Liver (tissue), 8 donors: ENCODE measurements at regions not wholly inside any gene's neighbourhood (a gene's known extent, or its start where the extent isn't known, plus 50 kb on each side); places are given as distances from the start of the nearest gene placed in this dataset.

Source experiments
- DNase-seq: peaks from one replicate; pipeline ENCODE4 v3.0.0-alpha.2; 2017; ENCODE audit warnings: low spot score
- H3K27ac ChIP-seq, 2 donors: one replicate each; pipeline ENCODE4 v1.7.0; 2013; ENCODE audit warnings: inconsistent platforms in 2 of 2, low read length in 2 of 2, control low read depth in 1 of 2, low read depth in 1 of 2, mild to moderate bottlenecking in 1 of 2
- H3K27me3 ChIP-seq, 4 donors: one replicate each; pipeline versions ENCODE4 v1.6.1 to v1.7.0; 2013; ENCODE audit warnings: low read length in 3 of 4, inconsistent platforms in 1 of 4, mild to moderate bottlenecking in 1 of 4, moderate library complexity in 1 of 4; ENCODE audit not compliant: control insufficient read depth in 4 of 4, insufficient read depth in 4 of 4
- H3K36me3 ChIP-seq, 4 donors: one replicate each; pipeline versions ENCODE4 v1.6.1 to v1.7.0; 2013; ENCODE audit warnings: low read length in 3 of 4, mild to moderate bottlenecking in 3 of 4, low read depth in 1 of 4, moderate library complexity in 1 of 4; ENCODE audit not compliant: control insufficient read depth in 4 of 4, insufficient read depth in 3 of 4
- H3K4me1 ChIP-seq, 4 donors: one replicate each; pipeline versions ENCODE4 v1.6.1 to v1.7.0; 2013; ENCODE audit warnings: low read length in 3 of 4, mild to moderate bottlenecking in 3 of 4, moderate library complexity in 1 of 4; ENCODE audit not compliant: control insufficient read depth in 4 of 4, insufficient read depth in 4 of 4
- H3K4me3 ChIP-seq, 3 donors: one replicate each; pipeline versions ENCODE4 v1.6.1 to v1.7.0; 2013; ENCODE audit warnings: low read length in 3 of 3, control low read depth in 1 of 3, low read depth in 1 of 3, mild to moderate bottlenecking in 1 of 3
- H3K9ac ChIP-seq, 2 donors: one replicate each; pipeline ENCODE4 v1.7.0; 2013; ENCODE audit warnings: low read length in 2 of 2, mild to moderate bottlenecking in 2 of 2, moderate library complexity in 2 of 2, control low read depth in 1 of 2, low read depth in 1 of 2
- H3K9me3 ChIP-seq, 4 donors: one replicate each; pipeline versions ENCODE4 v1.6.1 to v1.7.0; 2013; ENCODE audit warnings: low read length in 3 of 4; ENCODE audit not compliant: control insufficient read depth in 4 of 4
- EGR1 ChIP-seq, 2 donors: IDR thresholded peaks; 2 replicates each; pipeline ENCODE4 v1.6.1; 2016 to 2018; ENCODE audit warnings: antibody characterized with exemption in 2 of 2, low read depth in 2 of 2
- FOXA1 ChIP-seq: IDR thresholded peaks from 2 replicates; pipeline ENCODE4 v1.6.1; 2016; ENCODE audit warnings: antibody characterized with exemption
- FOXA2 ChIP-seq: IDR thresholded peaks from 2 replicates; pipeline ENCODE4 v1.6.1; 2016; ENCODE audit warnings: antibody characterized with exemption
- GABPA ChIP-seq, 2 donors: IDR thresholded peaks in 1 of 2; conservative IDR thresholded peaks in 1 of 2; 2 replicates each; pipeline ENCODE4 v1.6.1; 2016; ENCODE audit warnings: antibody characterized with exemption in 2 of 2, mild to moderate bottlenecking in 1 of 2, moderate library complexity in 1 of 2
- HNF4A ChIP-seq, 2 donors: conservative IDR thresholded peaks; 2 replicates each; pipeline ENCODE4 v1.6.1; 2016; ENCODE audit warnings: antibody characterized with exemption in 2 of 2, mild to moderate bottlenecking in 2 of 2
- HNF4G ChIP-seq: IDR thresholded peaks from 2 replicates; pipeline ENCODE4 v1.6.1; 2016; ENCODE audit warnings: antibody characterized with exemption
- JUND ChIP-seq, 2 donors: IDR thresholded peaks; 2 replicates each; pipeline ENCODE4 v1.6.1; 2016; ENCODE audit warnings: antibody characterized with exemption in 2 of 2
- MAX ChIP-seq: IDR thresholded peaks from 2 replicates; pipeline ENCODE4 v1.6.1; 2016; ENCODE audit warnings: antibody characterized with exemption
- NR2F2 ChIP-seq: IDR thresholded peaks from 2 replicates; pipeline ENCODE4 v1.6.1; 2016; ENCODE audit warnings: antibody characterized with exemption
- RAD21 ChIP-seq, 2 donors: IDR thresholded peaks; 2 replicates each; pipeline ENCODE4 v1.6.1; 2016; ENCODE audit warnings: antibody characterized with exemption in 2 of 2, mild to moderate bottlenecking in 2 of 2
- RXRA ChIP-seq, 2 donors: IDR thresholded peaks; 2 replicates each; pipeline ENCODE4 v1.6.1; 2017 to 2018; ENCODE audit warnings: antibody characterized with exemption in 2 of 2, mild to moderate bottlenecking in 1 of 2
- SP1 ChIP-seq: IDR thresholded peaks from 2 replicates; pipeline ENCODE4 v1.6.1; 2018; ENCODE audit warnings: antibody characterized with exemption, mild to moderate bottlenecking
- TAF1 ChIP-seq: conservative IDR thresholded peaks from 2 replicates; pipeline ENCODE4 v1.6.1; 2016; ENCODE audit warnings: antibody characterized with exemption, mild to moderate bottlenecking
- YY1 ChIP-seq: IDR thresholded peaks from 2 replicates; pipeline ENCODE4 v1.6.1; 2016; ENCODE audit warnings: antibody characterized with exemption, mild to moderate bottlenecking
- ZBTB33 ChIP-seq: IDR thresholded peaks from 2 replicates; pipeline ENCODE4 v1.6.1; 2016; ENCODE audit warnings: antibody characterized with exemption
- WGBS: extraction: QIAGEN DNeasy Blood & Tissue Kit; methylation state at CpG from one replicate; pipeline ENCODE4 v1.1.7; 2013; 5-methylcytosine and 5-hydroxymethylcytosine counted together
- TF ChIP-seq, protein P1 (sequence below): IDR thresholded peaks from 2 replicates; pipeline ENCODE4 v1.6.1; 2016; ENCODE audit warnings: antibody characterized with exemption
- TF ChIP-seq, protein P2 (sequence below): IDR thresholded peaks from 2 replicates; pipeline ENCODE4 v1.6.1; 2016; ENCODE audit warnings: antibody characterized with exemption, mild to moderate bottlenecking
- TF ChIP-seq, protein P3 (sequence below): fragments of 150-350 bp; IDR thresholded peaks from 2 replicates; pipeline ENCODE4 v1.5.1; 2017; ENCODE audit warnings: improper control_type of control experiment, low read depth, low read length; ENCODE audit not compliant: missing input control
- donor health status: healthy.
- donor health status: healthy.
- donor health status: healthy.
- donor health status: healthy.
- donor health status: healthy.

DNA sequence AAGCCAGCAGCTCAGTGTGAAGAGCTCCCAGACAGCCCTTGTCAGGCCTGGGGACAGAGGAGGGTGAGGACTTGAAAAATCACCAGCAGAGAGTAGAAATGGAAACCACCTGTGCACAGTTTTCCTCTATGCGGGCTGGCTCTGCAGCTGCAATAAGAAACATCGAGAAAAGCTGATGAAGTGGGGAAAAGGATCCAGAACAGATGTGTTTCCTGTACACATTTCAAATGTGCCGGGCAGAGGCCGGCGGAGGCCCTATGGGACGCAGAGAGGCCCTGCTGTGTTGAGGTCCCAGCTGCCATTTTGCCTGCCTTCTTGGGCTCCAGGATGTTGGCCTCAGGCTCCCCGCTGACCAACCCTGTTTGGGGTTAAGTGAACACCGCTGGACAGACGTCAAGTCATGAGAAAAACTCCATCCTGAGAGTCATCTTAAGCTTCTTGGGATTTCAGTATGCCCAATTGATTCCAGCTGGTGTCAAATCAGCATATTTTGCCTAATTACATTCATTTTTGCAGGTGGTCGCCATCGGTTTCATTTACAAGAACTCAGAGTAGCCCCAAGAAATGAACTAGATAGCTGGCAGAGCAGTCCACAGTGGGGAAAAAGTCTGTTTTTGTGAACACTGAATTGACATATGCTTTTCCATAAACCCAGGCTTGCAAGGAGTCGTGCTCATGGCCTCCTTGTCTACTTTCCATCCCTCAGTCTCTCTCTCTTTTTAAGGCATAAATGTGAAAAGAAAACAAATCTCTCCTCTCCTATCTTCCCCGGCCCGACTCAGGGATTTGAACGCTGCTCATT, 150.4 kb upstream of the PHACTR3 start:
- DNase-seq, result no peak
- no peak overlapping the region for H3K27ac ChIP-seq
- no peak overlapping the region for H3K4me3 ChIP-seq
- peaks cover 0 to 6% (median under 1%) of the 10 kb centered on the region in 4 donors for H3K27me3 ChIP-seq
- 92% methylated on average over 15 of the region's 15 CpGs for WGBS
- TF ChIP-seq, protein P1, sequence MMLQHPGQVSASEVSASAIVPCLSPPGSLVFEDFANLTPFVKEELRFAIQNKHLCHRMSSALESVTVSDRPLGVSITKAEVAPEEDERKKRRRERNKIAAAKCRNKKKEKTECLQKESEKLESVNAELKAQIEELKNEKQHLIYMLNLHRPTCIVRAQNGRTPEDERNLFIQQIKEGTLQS, result no peak
- TF ChIP-seq, protein P2, sequence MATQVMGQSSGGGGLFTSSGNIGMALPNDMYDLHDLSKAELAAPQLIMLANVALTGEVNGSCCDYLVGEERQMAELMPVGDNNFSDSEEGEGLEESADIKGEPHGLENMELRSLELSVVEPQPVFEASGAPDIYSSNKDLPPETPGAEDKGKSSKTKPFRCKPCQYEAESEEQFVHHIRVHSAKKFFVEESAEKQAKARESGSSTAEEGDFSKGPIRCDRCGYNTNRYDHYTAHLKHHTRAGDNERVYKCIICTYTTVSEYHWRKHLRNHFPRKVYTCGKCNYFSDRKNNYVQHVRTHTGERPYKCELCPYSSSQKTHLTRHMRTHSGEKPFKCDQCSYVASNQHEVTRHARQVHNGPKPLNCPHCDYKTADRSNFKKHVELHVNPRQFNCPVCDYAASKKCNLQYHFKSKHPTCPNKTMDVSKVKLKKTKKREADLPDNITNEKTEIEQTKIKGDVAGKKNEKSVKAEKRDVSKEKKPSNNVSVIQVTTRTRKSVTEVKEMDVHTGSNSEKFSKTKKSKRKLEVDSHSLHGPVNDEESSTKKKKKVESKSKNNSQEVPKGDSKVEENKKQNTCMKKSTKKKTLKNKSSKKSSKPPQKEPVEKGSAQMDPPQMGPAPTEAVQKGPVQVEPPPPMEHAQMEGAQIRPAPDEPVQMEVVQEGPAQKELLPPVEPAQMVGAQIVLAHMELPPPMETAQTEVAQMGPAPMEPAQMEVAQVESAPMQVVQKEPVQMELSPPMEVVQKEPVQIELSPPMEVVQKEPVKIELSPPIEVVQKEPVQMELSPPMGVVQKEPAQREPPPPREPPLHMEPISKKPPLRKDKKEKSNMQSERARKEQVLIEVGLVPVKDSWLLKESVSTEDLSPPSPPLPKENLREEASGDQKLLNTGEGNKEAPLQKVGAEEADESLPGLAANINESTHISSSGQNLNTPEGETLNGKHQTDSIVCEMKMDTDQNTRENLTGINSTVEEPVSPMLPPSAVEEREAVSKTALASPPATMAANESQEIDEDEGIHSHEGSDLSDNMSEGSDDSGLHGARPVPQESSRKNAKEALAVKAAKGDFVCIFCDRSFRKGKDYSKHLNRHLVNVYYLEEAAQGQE, result no peak
- no peak for TF ChIP-seq YY1
- no peak for TF ChIP-seq MAX
- TF ChIP-seq GABPA (IDR thresholded peaks at IDR 0.05 in 1 of 2, conservative IDR thresholded peaks at IDR 0.05 in 1 of 2), result no peak
- TF ChIP-seq RXRA (IDR thresholded peaks at IDR 0.05), result no peak
- no peak for TF ChIP-seq FOXA2
- no peak for TF ChIP-seq HNF4A (conservative IDR thresholded peaks at IDR 0.05)
- no peak for TF ChIP-seq FOXA1
- TF ChIP-seq RAD21 (IDR thresholded peaks at IDR 0.05), result no peak
- TF ChIP-seq, protein P3, sequence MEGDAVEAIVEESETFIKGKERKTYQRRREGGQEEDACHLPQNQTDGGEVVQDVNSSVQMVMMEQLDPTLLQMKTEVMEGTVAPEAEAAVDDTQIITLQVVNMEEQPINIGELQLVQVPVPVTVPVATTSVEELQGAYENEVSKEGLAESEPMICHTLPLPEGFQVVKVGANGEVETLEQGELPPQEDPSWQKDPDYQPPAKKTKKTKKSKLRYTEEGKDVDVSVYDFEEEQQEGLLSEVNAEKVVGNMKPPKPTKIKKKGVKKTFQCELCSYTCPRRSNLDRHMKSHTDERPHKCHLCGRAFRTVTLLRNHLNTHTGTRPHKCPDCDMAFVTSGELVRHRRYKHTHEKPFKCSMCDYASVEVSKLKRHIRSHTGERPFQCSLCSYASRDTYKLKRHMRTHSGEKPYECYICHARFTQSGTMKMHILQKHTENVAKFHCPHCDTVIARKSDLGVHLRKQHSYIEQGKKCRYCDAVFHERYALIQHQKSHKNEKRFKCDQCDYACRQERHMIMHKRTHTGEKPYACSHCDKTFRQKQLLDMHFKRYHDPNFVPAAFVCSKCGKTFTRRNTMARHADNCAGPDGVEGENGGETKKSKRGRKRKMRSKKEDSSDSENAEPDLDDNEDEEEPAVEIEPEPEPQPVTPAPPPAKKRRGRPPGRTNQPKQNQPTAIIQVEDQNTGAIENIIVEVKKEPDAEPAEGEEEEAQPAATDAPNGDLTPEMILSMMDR, result no peak
- no peak for TF ChIP-seq EGR1 (IDR thresholded peaks at IDR 0.05; ENCODE audit: low read depth in 2 of 2)
- TF ChIP-seq SP1, result no peak
- TF ChIP-seq NR2F2, result no peak
- no peak for TF ChIP-seq ZBTB33
- TF ChIP-seq JUND (IDR thresholded peaks at IDR 0.05), result no peak
- TF ChIP-seq HNF4G, result no peak
- TF ChIP-seq TAF1, result no peak
- H3K9ac ChIP-seq, result no peak overlapping the region
- H3K36me3 ChIP-seq, result no peaks in the 10 kb centered on the region
- peaks cover 0 to 6% (median 2%) of the 10 kb centered on the region in 4 donors for H3K4me1 ChIP-seq
- H3K9me3 ChIP-seq, result peaks cover 0 to 4% (median under 1%) of the 10 kb centered on the region in 4 donors
